ENCODE measurements at regions not wholly inside any gene's neighbourhood (a gene's known extent, or its start where the extent isn't known, plus 50 kb on each side); places are given as distances from the start of the nearest gene placed in this dataset.
A peak's percentile ranks its signal among the peaks of the same experiment; 100 is the strongest.

DNA sequence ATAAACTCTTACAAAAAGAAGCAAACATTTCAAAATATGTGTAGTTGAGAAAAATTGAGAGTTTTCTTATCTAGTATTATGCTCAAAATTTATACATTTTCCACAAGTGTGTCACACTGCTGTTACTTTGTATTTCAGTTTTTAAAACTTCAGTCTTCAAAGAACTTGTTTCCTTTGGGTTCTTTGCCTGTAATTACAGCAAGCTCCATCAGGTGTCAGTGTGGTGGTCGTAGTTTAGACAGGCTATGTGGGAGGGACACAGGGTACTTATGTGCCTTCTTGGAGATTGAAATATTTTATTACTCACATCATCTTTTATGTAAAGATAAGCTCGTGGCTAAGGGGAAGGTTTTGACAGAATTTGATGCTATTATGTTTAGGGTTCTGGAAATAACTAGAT lies 360.5 kb downstream of the FGFR2 start:
- Mint-ChIP-seq H3K36me3 (ENCODE audit: insufficient read depth) (no peaks in the 10 kb centered on the region), H3K27ac (ENCODE audit: low read depth) (no peak overlapping the region), H3K4me1 (no peaks in the 10 kb centered on the region), H3K4me3 (no peak overlapping the region), H3K9me3 (peaks cover 6% of the 10 kb centered on the region), H3K27me3 (no peaks in the 10 kb centered on the region)
- DNase-seq (ENCODE audit: low spot score in 2 of 2): no peak
- ATAC-seq (replicated peaks; ENCODE audit: extremely low read depth, poor library complexity, severe bottlenecking): no peak

DNA sequence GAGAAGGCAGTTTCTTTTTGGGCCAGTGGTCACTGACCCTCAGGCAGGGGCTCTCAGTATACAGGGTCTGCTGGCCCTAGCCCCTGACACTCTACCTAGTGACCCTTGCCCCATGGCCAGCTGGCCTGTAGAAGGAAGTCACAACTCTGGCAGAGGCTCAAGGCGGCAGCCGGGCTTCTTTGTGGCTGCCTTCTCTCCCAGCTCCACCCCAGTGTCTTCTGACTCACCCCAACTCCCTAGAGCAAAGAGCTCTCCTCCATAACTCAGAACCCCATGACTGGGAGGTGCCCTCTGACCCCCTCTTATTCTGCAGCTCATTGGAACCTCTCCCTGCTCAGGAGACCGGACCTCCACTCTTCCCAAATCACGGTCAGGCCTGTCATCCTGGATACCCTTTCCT lies 358.2 kb downstream of the FGFR2 start:
- no peaks in the 10 kb centered on the region for H3K4me1 Mint-ChIP-seq
- no peaks in the 10 kb centered on the region for H3K27me3 Mint-ChIP-seq
- ATAC-seq (replicated peaks; ENCODE audit: extremely low read depth, poor library complexity, severe bottlenecking): no peak
- H3K4me3 Mint-ChIP-seq: no peak overlapping the region
- no peak for DNase-seq (ENCODE audit: low spot score in 2 of 2)
- H3K36me3 Mint-ChIP-seq (ENCODE audit: insufficient read depth): no peaks in the 10 kb centered on the region
- no peak overlapping the region for H3K27ac Mint-ChIP-seq (ENCODE audit: low read depth)
- H3K9me3 Mint-ChIP-seq: peaks cover 11% of the 10 kb centered on the region

DNA sequence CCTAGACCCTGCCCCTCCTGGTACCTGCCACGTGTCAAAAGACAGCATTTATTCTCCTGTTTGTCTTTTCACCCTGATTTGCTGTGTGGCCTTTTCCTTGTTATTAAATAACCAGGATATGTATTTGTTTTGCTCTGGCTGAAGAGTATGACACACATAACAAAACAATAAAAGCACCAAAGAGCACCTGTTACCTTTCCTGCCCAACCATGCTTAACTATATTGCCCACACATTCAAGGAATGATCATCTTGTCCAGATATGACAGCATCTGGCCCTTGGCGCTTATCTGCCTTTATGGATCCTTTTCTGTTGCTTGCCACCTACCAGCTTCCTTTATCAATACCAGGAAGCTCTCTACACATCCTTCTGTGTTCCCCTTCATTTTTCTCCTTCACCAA lies 357.7 kb downstream of the FGFR2 start:
- peaks cover 11% of the 10 kb centered on the region for H3K9me3 Mint-ChIP-seq
- H3K27ac Mint-ChIP-seq (ENCODE audit: low read depth): no peak overlapping the region
- no peaks in the 10 kb centered on the region for H3K36me3 Mint-ChIP-seq (ENCODE audit: insufficient read depth)
- DNase-seq (ENCODE audit: low spot score in 2 of 2): no peak
- ATAC-seq (replicated peaks; ENCODE audit: extremely low read depth, poor library complexity, severe bottlenecking): no peak
- H3K27me3 Mint-ChIP-seq: no peaks in the 10 kb centered on the region
- no peaks in the 10 kb centered on the region for H3K4me1 Mint-ChIP-seq
- H3K4me3 Mint-ChIP-seq: no peak overlapping the region

DNA sequence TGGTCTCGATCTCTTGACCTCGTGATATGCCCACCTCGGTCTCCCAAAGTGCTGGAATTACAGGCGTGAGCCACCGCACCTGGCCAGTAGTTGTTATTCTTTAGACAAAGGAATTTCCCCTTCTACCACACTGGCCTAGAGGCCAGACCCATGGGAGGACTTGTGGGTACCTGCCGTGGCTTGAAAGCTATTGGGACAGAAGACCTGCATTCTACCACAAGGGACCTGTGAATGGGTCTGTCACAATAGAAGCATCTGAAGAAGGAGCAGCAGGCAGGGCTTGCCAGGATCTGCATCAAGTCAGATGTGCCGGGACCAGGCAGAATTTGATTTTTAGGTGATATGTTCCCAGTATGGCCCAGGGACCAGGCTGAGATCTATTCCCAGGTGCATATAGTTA lies 356.9 kb downstream of the FGFR2 start:
- ATAC-seq (replicated peaks; ENCODE audit: extremely low read depth, poor library complexity, severe bottlenecking): no peak
- no peaks in the 10 kb centered on the region for H3K36me3 Mint-ChIP-seq (ENCODE audit: insufficient read depth)
- no peak overlapping the region for H3K4me3 Mint-ChIP-seq
- H3K9me3 Mint-ChIP-seq: peaks cover 11% of the 10 kb centered on the region
- no peak overlapping the region for H3K27ac Mint-ChIP-seq (ENCODE audit: low read depth)
- H3K4me1 Mint-ChIP-seq: no peaks in the 10 kb centered on the region
- peaks cover 4% of the 10 kb centered on the region for H3K27me3 Mint-ChIP-seq
- no peak for DNase-seq (ENCODE audit: low spot score in 2 of 2)

DNA sequence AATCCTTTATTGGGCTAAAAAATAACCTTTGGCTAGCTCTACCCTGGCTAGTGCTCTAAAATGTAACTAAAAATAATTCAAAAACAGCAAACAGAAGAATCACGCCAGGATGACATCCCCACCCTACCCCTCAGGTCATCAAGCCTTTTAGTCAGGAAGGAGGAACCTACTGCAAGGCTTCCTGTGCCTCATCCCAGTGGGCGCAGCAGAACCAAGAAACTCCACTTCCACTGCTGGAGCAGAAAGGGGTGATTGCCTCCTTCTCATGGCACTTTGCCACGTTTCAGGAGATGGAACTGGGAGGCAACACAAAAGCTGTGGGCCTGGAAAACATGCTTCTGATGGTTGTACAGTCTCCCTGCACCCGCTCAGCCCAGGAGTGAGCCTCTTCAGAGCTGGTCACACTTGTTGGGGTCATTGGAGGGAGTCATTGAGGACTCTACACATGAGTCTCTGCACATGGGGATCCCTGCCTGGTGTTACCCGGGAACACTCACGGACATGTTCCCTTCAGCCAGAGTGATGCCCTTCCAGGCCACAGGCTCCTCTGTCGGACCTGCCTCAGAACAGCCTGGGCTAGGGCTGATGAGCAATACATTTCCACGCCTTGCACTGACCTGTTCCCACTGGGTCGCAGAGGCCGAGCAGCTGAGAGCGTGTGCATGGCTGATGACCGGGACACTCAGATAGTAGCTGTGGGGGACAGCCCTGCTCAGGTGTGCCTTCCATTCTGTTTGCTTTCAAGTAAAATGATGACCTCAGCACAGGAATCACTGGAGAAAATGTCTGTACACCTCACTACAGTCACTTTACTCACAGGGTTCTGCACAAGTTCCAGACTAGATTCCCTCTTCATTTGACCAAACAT lies 355.3 kb downstream of the FGFR2 start:
- Mint-ChIP-seq H3K4me1 (no peaks in the 10 kb centered on the region), H3K27ac (ENCODE audit: low read depth) (no peak overlapping the region), H3K36me3 (ENCODE audit: insufficient read depth) (no peaks in the 10 kb centered on the region), H3K27me3 (peaks cover 9% of the 10 kb centered on the region), H3K4me3 (no peak overlapping the region), H3K9me3 (peaks cover 11% of the 10 kb centered on the region)
- ATAC-seq (replicated peaks; ENCODE audit: extremely low read depth, poor library complexity, severe bottlenecking) (no peak), DNase-seq (ENCODE audit: low spot score in 2 of 2) (no peak)

DNA sequence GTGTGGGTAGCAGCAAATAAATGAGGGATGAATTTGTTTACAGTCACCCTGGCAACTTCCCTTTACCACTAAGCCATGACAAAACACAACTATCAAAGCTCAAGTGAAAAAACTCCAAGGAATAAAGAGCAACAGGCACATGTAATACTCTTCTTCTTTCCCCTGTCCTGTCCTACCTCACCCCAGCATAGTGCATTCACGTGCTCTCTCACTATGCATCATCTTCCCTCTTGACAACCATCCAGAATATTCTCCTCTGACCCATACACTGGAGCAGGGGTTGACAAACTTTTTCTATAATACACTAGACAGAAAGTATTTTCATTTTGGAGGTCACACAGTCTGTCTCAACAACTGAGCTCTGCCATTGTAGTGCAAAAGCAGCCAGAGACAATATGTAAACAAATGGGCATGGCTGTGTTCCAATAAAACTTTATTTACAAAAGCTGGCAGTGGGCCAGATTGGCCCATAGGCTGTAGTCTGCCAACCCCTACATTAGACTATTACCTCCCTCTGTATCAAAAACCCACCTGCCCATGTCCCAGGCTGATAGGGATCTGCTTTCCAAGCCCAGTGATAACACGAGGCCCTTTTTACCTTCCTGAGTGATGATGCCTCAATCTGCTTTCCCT lies 354.5 kb downstream of the FGFR2 start:
- DNase-seq (ENCODE audit: low spot score in 2 of 2) (no peak), ATAC-seq (replicated peaks; ENCODE audit: extremely low read depth, poor library complexity, severe bottlenecking) (no peak)
- Mint-ChIP-seq H3K4me1 (no peaks in the 10 kb centered on the region), H3K4me3 (no peak overlapping the region), H3K27ac (ENCODE audit: low read depth) (no peak overlapping the region), H3K9me3 (peaks cover 5% of the 10 kb centered on the region), H3K36me3 (ENCODE audit: insufficient read depth) (no peaks in the 10 kb centered on the region), H3K27me3 (peaks cover 9% of the 10 kb centered on the region)

DNA sequence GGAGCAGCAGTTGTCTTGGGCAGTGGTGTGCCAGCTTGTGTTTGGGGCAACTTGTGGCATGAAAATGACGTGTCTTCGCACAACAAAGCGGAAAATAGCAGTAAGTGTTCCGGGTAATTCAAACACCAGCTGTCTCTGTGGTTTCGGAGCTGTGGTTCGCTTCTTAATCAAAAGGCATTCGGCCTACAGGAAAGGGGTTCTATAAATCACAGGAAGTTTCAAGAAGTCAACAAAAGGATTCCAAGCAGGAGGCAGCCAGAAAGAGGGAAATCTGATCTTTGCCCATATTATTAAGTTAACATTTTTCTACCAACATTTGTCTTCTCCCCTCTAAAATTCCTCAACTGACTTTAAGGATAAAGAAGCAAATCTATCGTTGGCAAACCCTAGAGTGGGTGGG lies 353.4 kb downstream of the FGFR2 start:
- H3K27ac Mint-ChIP-seq (ENCODE audit: low read depth): no peak overlapping the region
- ATAC-seq (replicated peaks; ENCODE audit: extremely low read depth, poor library complexity, severe bottlenecking) (no peak), DNase-seq (ENCODE audit: low spot score in 2 of 2) (no peak)
- H3K9me3 Mint-ChIP-seq: peaks cover 5% of the 10 kb centered on the region
- H3K36me3 Mint-ChIP-seq (ENCODE audit: insufficient read depth): no peaks in the 10 kb centered on the region
- H3K4me1 Mint-ChIP-seq: no peaks in the 10 kb centered on the region
- peaks cover 9% of the 10 kb centered on the region for H3K27me3 Mint-ChIP-seq
- no peak overlapping the region for H3K4me3 Mint-ChIP-seq

DNA sequence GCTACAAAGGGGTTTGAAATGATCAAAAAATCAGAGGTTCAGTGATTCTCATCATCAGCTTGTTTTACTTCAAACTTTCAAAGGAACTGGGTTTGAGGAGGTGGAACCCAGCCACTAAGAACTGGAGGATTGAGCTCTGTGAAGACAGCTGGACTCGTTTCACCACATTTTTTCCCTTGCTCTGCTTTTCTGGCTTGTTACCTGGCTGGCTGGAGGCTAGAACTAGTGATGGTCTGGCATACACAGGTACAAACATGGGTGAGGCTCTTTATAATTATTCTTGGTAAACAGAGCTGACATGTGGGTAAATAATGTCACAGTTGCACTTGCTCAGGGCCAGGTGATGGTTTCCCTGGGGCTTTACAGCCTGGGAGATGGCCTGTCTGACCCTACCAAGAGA lies 352.5 kb downstream of the FGFR2 start:
- Mint-ChIP-seq H3K9me3 (peaks cover 5% of the 10 kb centered on the region), H3K4me3 (no peak overlapping the region)

DNA sequence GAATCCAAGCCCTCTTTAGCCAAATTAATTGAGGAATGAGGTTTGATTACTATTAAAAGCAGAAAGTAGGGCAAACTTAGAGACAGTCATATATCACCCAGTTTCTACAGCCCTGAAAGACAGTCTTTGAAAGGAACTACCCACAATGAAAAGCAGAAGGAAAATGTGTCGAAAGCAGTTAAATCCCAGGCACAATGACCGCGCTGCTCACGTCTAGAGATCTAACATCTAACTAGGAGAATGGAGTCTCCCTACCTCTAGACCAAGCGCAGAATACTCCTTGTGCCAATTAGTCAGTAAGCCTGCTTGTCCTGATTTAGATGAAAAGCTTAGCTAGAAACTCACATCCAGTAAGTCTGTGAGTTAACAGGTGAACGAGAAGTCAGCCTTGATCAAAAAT lies 350.0 kb downstream of the FGFR2 start:
- Mint-ChIP-seq H3K27me3 (peaks cover 18% of the 10 kb centered on the region), H3K4me1 (no peaks in the 10 kb centered on the region), H3K36me3 (ENCODE audit: insufficient read depth) (no peaks in the 10 kb centered on the region), H3K4me3 (no peak overlapping the region), H3K27ac (ENCODE audit: low read depth) (no peak overlapping the region), H3K9me3 (peaks cover 5% of the 10 kb centered on the region)
- DNase-seq (ENCODE audit: low spot score in 2 of 2): no peak
- ATAC-seq (replicated peaks; ENCODE audit: extremely low read depth, poor library complexity, severe bottlenecking): no peak

More for the DNA sequence above, 352.5 kb downstream of the FGFR2 start:
- H3K4me1 Mint-ChIP-seq: no peaks in the 10 kb centered on the region
- ATAC-seq (replicated peaks; ENCODE audit: extremely low read depth, poor library complexity, severe bottlenecking) (no peak), DNase-seq (ENCODE audit: low spot score in 2 of 2) (no peak)
- H3K27ac Mint-ChIP-seq (ENCODE audit: low read depth): no peak overlapping the region
- peaks cover 15% of the 10 kb centered on the region for H3K27me3 Mint-ChIP-seq
- no peaks in the 10 kb centered on the region for H3K36me3 Mint-ChIP-seq (ENCODE audit: insufficient read depth)

DNA sequence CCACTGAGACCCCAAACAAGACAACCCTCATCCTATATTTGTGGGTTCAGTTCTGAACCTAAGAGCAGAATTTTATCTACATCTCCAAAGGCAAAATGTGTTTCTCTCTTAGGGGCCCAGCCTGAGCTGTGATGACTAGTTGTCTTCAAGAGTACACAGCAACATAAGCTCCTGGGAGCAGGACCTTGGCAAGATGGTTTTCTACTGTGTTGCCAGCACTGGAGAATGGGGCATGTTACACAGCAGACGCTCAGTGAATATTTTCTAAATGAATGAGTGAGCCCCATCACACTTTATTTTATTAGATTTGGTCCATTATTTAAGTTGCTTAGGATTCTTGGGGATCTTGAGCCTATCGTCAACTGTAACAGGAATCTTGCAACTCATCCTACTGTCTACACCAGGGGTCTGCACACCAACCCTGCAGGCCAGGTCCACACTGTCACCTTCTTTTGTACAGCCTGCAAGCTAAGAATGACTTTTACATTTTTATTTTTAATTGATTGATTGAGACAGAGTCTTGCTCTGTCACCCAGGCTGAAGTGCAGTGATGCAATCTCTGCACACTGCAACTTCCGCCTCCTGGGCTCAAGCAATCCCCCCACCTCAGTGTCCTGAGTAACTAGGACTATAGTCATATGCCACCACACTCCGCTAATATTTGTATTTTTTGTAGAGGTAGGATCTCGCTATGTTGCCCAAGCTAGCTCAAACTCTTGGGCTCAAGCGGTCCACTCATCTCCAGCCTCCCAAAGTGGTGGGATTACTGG lies 347.1 kb downstream of the FGFR2 start:
- no peak for DNase-seq (ENCODE audit: low spot score in 2 of 2)
- no peaks in the 10 kb centered on the region for H3K9me3 Mint-ChIP-seq
- H3K4me1 Mint-ChIP-seq: no peaks in the 10 kb centered on the region
- no peak overlapping the region for H3K4me3 Mint-ChIP-seq
- no peak for ATAC-seq (replicated peaks; ENCODE audit: extremely low read depth, poor library complexity, severe bottlenecking)
- H3K36me3 Mint-ChIP-seq (ENCODE audit: insufficient read depth): no peaks in the 10 kb centered on the region
- H3K27ac Mint-ChIP-seq (ENCODE audit: low read depth): no peak overlapping the region
- peaks cover 15% of the 10 kb centered on the region for H3K27me3 Mint-ChIP-seq

DNA sequence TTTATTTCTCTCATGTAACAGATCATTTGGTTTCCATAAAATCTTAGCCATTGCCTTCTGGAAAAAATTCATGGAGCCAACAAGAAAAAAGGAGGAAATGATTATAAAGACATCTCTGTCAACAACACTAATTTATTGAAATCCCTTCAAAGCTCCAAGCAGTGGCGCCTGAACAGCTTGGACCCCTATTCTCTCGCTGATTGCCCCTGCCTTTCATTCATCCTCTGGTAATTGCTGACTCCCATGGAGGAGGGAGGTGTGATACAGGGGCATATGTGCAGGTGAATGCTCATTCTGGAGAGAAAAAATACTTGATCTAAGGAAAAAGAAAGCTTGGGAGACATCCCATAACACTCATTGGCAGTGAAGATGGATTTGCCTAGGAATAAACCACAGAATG lies 345.5 kb downstream of the FGFR2 start:
- DNase-seq (ENCODE audit: low spot score in 2 of 2): no peak
- Mint-ChIP-seq H3K4me1 (no peaks in the 10 kb centered on the region), H3K9me3 (no peaks in the 10 kb centered on the region), H3K27me3 (peaks cover 9% of the 10 kb centered on the region), H3K36me3 (ENCODE audit: insufficient read depth) (no peaks in the 10 kb centered on the region), H3K4me3 (no peak overlapping the region), H3K27ac (ENCODE audit: low read depth) (no peak overlapping the region)
- no peak for ATAC-seq (replicated peaks; ENCODE audit: extremely low read depth, poor library complexity, severe bottlenecking)

DNA sequence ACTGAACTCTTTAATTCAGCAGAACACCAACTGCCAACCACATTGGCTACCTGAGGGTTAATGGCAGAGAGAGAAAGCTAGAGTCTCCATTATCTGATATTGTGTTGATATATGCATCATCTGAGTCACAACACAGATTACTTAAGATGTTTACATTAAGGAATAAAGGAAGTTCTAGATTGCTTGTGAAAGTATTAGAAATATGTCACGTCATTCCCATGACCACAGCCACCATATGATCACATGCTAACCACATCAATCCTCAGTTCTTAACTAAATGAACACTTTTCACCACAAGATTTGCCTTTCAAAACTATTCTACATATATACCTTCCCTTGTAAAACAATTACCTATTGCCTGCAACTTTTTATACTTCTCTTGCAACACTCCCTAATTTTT lies 337.9 kb downstream of the FGFR2 start:
- no peaks in the 10 kb centered on the region for H3K9me3 Mint-ChIP-seq
- H3K27ac Mint-ChIP-seq (ENCODE audit: low read depth): no peak overlapping the region
- H3K4me1 Mint-ChIP-seq: no peaks in the 10 kb centered on the region
- ATAC-seq (replicated peaks; ENCODE audit: extremely low read depth, poor library complexity, severe bottlenecking) (peak; percentile 36), DNase-seq (ENCODE audit: low spot score in 2 of 2) (no peak)
- H3K4me3 Mint-ChIP-seq: no peak overlapping the region
- H3K36me3 Mint-ChIP-seq (ENCODE audit: insufficient read depth): no peaks in the 10 kb centered on the region
- peaks cover 8% of the 10 kb centered on the region for H3K27me3 Mint-ChIP-seq

DNA sequence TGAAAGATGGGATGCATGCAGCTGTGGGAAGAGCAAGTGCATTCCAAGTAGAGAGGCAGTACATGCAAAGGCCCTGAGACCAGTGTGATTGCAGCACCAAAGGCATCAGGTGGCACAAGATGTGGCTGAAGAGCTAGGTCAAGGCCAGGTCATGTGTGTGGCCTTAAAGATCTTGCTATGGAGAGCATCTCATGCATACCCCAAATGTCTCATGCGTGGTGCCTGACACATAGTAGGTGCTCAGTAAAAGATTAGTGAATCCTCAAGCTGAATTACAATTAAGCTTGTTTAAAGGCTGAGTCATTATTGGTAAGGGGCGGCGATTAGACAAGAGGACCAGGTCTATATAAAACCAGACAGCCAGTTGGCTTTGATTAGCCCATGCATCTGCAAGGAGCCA lies 336.6 kb downstream of the FGFR2 start:
- DNase-seq (ENCODE audit: low spot score in 2 of 2) (no peak), ATAC-seq (replicated peaks; ENCODE audit: extremely low read depth, poor library complexity, severe bottlenecking) (no peak)
- Mint-ChIP-seq H3K27me3 (peaks cover 8% of the 10 kb centered on the region), H3K27ac (ENCODE audit: low read depth) (no peak overlapping the region), H3K36me3 (ENCODE audit: insufficient read depth) (no peaks in the 10 kb centered on the region), H3K4me1 (no peaks in the 10 kb centered on the region), H3K4me3 (no peak overlapping the region), H3K9me3 (no peaks in the 10 kb centered on the region)

All from central memory CD8-positive, alpha-beta T cell (primary cell).